Glutamatergic neuron (in vitro differentiated cells): ENCODE measurements at regions not wholly inside any gene's neighbourhood (a gene's known extent, or its start where the extent isn't known, plus 50 kb on each side); places are given as distances from the start of the nearest gene placed in this dataset.

Source experiments
- DNase-seq: peaks from one replicate; pipeline ENCODE4 v3.0.0; 2022
- H3K27ac Mint-ChIP-seq: one replicate; pipeline ENCODE4 v1.8.0; 2020; ENCODE audit warnings: mild to moderate bottlenecking, mixed read lengths, inconsistent platforms; ENCODE audit not compliant: unreplicated experiment
- H3K27me3 Mint-ChIP-seq: one replicate; pipeline ENCODE4 v1.8.0; 2020; ENCODE audit warnings: mild to moderate bottlenecking, moderate library complexity, mixed read lengths, inconsistent platforms; ENCODE audit not compliant: unreplicated experiment
- H3K36me3 Mint-ChIP-seq: one replicate; pipeline ENCODE4 v1.8.0; 2020; ENCODE audit warnings: mild to moderate bottlenecking, mixed read lengths, inconsistent platforms; ENCODE audit not compliant: unreplicated experiment
- H3K4me1 Mint-ChIP-seq: one replicate; pipeline ENCODE4 v1.8.0; 2020; ENCODE audit warnings: mild to moderate bottlenecking, low read depth, mixed read lengths, inconsistent platforms; ENCODE audit not compliant: unreplicated experiment
- H3K4me3 Mint-ChIP-seq: one replicate; pipeline ENCODE4 v1.8.0; 2020; ENCODE audit warnings: mild to moderate bottlenecking, mixed read lengths, inconsistent platforms; ENCODE audit not compliant: unreplicated experiment
- H3K9me3 Mint-ChIP-seq: one replicate; pipeline ENCODE4 v1.8.0; 2020; ENCODE audit warnings: mild to moderate bottlenecking, moderate library complexity, mixed read lengths, inconsistent platforms; ENCODE audit not compliant: unreplicated experiment
- CTCF ChIP-seq: fragments of 200-600 bp; sonication (generic); IDR thresholded peaks from one replicate; pipeline ENCODE4 v1.5.0; 2021; ENCODE audit not compliant: partially characterized antibody, unreplicated experiment

GRCh38 chr20:52684905-52685304 lies 287.3 kb upstream of the TSHZ2 start:
- Mint-ChIP-seq H3K27me3 (no peaks in the 10 kb centered on the region), H3K27ac (no peak overlapping the region), H3K36me3 (no peaks in the 10 kb centered on the region), H3K9me3 (no peaks in the 10 kb centered on the region), H3K4me1 (no peaks in the 10 kb centered on the region), H3K4me3 (no peak overlapping the region)
- no peak for TF ChIP-seq CTCF
- no peak for DNase-seq

GRCh38 chr20:52684176-52684575 lies 288.0 kb upstream of the TSHZ2 start:
- TF ChIP-seq CTCF, result no peak
- no peaks in the 10 kb centered on the region for H3K4me1 Mint-ChIP-seq
- H3K27ac Mint-ChIP-seq, result no peak overlapping the region
- no peaks in the 10 kb centered on the region for H3K36me3 Mint-ChIP-seq
- no peak for DNase-seq
- no peaks in the 10 kb centered on the region for H3K27me3 Mint-ChIP-seq
- no peak overlapping the region for H3K4me3 Mint-ChIP-seq
- no peaks in the 10 kb centered on the region for H3K9me3 Mint-ChIP-seq

- no peaks in the 10 kb centered on the region for H3K9me3 Mint-ChIP-seq
- H3K4me3 Mint-ChIP-seq, result no peak overlapping the region
- H3K27me3 Mint-ChIP-seq, result no peaks in the 10 kb centered on the region
- TF ChIP-seq CTCF, result no peak
- no peak overlapping the region for H3K27ac Mint-ChIP-seq
- DNase-seq, result no peak
- no peaks in the 10 kb centered on the region for H3K4me1 Mint-ChIP-seq
- H3K36me3 Mint-ChIP-seq, result no peaks in the 10 kb centered on the region
These were observed 288.4 kb upstream of the TSHZ2 start for GRCh38 chr20:52683761-52684160.

GRCh38 chr20:52682237-52682636 lies 289.9 kb upstream of the TSHZ2 start:
- no peaks in the 10 kb centered on the region for H3K9me3 Mint-ChIP-seq
- no peak overlapping the region for H3K4me3 Mint-ChIP-seq
- DNase-seq, result no peak
- H3K27me3 Mint-ChIP-seq, result no peaks in the 10 kb centered on the region
- H3K27ac Mint-ChIP-seq, result no peak overlapping the region
- H3K36me3 Mint-ChIP-seq, result no peaks in the 10 kb centered on the region
- no peaks in the 10 kb centered on the region for H3K4me1 Mint-ChIP-seq
- TF ChIP-seq CTCF, result no peak

- Mint-ChIP-seq H3K27me3 (no peaks in the 10 kb centered on the region), H3K4me3 (no peak overlapping the region), H3K9me3 (no peaks in the 10 kb centered on the region), H3K27ac (no peak overlapping the region), H3K4me1 (peaks cover 1% of the 10 kb centered on the region), H3K36me3 (no peaks in the 10 kb centered on the region)
- no peak for DNase-seq
- TF ChIP-seq CTCF, result no peak
These were observed 290.9 kb upstream of the TSHZ2 start for GRCh38 chr20:52681288-52681687.
